Gastrocnemius medialis (tissue), 4 donors: ENCODE measurements at regions not wholly inside any gene's neighbourhood (a gene's known extent, or its start where the extent isn't known, plus 50 kb on each side); places are given as distances from the start of the nearest gene placed in this dataset.

ENCODE experiments used
- ATAC-seq, 2 donors: fragments of 150-250 bp; one replicate each; pipeline ENCODE4 v1.9.1; 2016
- DNase-seq, 2 donors: peaks; one replicate each; pipeline ENCODE4 v3.0.0-alpha.2; 2019
- H3K27ac ChIP-seq, 4 donors: fragments of 200-600 bp; sonication (generic); 1 replicate in 1 of 4; 2 replicates in 3 of 4; pipeline ENCODE4 v1.5.1; 2016 to 2018; ENCODE audit warnings: mild to moderate bottlenecking in 2 of 4, moderate library complexity in 1 of 4
- H3K27me3 ChIP-seq, 3 donors: fragments of 200-600 bp; sonication (generic) in 2 of 3; 1 replicate in 1 of 3; 2 replicates in 2 of 3; pipeline versions ENCODE4 v1.5.1 to v1.6.0; 2016 to 2019; ENCODE audit warnings: mild to moderate bottlenecking in 1 of 3, moderate library complexity in 1 of 3
- H3K36me3 ChIP-seq, 2 donors: fragments of 200-600 bp; sonication (generic) in 1 of 2; one replicate each; pipeline ENCODE4 v1.5.1; 2017 to 2018
- H3K4me1 ChIP-seq, 2 donors: fragments of 200-600 bp; sonication (generic) in 1 of 2; one replicate each; pipeline ENCODE4 v1.5.1; 2016 to 2017; ENCODE audit warnings: mild to moderate bottlenecking in 2 of 2
- H3K4me3 ChIP-seq, 4 donors: fragments of 200-600 bp; sonication (generic) in 3 of 4; 1 replicate in 1 of 4; 2 replicates in 3 of 4; pipeline ENCODE4 v1.5.1; 2016 to 2019; ENCODE audit warnings: mild to moderate bottlenecking in 2 of 4
- H3K9me3 ChIP-seq, 3 donors: fragments of 200-600 bp; sonication (generic) in 2 of 3; 1 replicate in 1 of 3; 2 replicates in 2 of 3; pipeline ENCODE4 v1.5.1; 2016 to 2019
- POLR2A ChIP-seq, 2 donors: fragments of 450-650 bp; IDR thresholded peaks; one replicate each; pipeline ENCODE4 v1.6.1; 2017; ENCODE audit warnings: antibody characterized with exemption in 2 of 2, mild to moderate bottlenecking in 2 of 2, moderate library complexity in 2 of 2
- in situ Hi-C, 4 donors: fragments of 200-750 bp; cut with MboI; loops; one replicate each; pipeline versions ENCODE4 v1.15.0 to v1.8.0; 2017; ENCODE audit warnings: low sequenced_read_pairs in 4 of 4
- intact Hi-C: fragments of 100-400 bp; cut with DNase I; formaldehyde crosslinking; loops from one replicate; pipeline ENCODE4 v1.15.1; 2023; ENCODE audit warnings: low total_unique reads
- TF ChIP-seq, protein P1 (sequence below), 5 experiments: fragments of 450-650 bp in 3 of 5; fragments of 200-600 bp in 2 of 5; sonication (generic) in 2 of 5; IDR thresholded peaks in 4 of 5; conservative IDR thresholded peaks in 1 of 5; 1 replicate in 4 of 5; 2 replicates in 1 of 5; pipeline ENCODE4 v1.5.1; 2016 to 2019; ENCODE audit warnings: antibody characterized with exemption in 5 of 5, mild to moderate bottlenecking in 3 of 5, moderate library complexity in 3 of 5

DNA sequence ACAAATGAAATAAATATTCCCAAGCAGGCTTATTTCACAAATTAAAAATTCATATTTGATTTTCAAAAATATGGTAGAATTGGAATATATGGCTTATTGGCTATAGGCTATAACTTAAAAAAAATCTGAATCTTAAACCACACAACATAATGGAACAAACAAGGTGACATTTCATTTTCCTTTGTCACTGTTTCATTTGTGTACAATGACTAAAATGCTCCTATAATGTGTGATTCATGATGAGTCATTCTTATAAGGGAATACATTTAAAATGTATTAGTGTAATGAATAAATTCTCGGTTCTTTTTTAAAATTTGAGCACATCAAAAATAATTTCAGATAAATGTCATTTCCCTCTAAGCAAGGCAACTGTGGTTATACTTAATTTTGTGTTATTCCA lies 148.0 kb upstream of the ANK3 start:
- in situ Hi-C loops (no loop called here), intact Hi-C loops (no loop called here)
- ATAC-seq (no peak), DNase-seq (no peak)
- peaks cover 10% of the 10 kb centered on the region in 2 donors for H3K4me1 ChIP-seq
- H3K9me3 ChIP-seq: no peaks in the 10 kb centered on the region
- H3K36me3 ChIP-seq: no peaks in the 10 kb centered on the region
- no peak overlapping the region for H3K27ac ChIP-seq
- no peaks in the 10 kb centered on the region for H3K27me3 ChIP-seq
- no peak overlapping the region for H3K4me3 ChIP-seq
- TF ChIP-seq POLR2A (IDR thresholded peaks at IDR 0.05): no peak
- TF ChIP-seq, protein P1, sequence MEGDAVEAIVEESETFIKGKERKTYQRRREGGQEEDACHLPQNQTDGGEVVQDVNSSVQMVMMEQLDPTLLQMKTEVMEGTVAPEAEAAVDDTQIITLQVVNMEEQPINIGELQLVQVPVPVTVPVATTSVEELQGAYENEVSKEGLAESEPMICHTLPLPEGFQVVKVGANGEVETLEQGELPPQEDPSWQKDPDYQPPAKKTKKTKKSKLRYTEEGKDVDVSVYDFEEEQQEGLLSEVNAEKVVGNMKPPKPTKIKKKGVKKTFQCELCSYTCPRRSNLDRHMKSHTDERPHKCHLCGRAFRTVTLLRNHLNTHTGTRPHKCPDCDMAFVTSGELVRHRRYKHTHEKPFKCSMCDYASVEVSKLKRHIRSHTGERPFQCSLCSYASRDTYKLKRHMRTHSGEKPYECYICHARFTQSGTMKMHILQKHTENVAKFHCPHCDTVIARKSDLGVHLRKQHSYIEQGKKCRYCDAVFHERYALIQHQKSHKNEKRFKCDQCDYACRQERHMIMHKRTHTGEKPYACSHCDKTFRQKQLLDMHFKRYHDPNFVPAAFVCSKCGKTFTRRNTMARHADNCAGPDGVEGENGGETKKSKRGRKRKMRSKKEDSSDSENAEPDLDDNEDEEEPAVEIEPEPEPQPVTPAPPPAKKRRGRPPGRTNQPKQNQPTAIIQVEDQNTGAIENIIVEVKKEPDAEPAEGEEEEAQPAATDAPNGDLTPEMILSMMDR (IDR thresholded peaks at IDR 0.05 in 4 of 5, conservative IDR thresholded peaks at IDR 0.05 in 1 of 5): no peak

DNA sequence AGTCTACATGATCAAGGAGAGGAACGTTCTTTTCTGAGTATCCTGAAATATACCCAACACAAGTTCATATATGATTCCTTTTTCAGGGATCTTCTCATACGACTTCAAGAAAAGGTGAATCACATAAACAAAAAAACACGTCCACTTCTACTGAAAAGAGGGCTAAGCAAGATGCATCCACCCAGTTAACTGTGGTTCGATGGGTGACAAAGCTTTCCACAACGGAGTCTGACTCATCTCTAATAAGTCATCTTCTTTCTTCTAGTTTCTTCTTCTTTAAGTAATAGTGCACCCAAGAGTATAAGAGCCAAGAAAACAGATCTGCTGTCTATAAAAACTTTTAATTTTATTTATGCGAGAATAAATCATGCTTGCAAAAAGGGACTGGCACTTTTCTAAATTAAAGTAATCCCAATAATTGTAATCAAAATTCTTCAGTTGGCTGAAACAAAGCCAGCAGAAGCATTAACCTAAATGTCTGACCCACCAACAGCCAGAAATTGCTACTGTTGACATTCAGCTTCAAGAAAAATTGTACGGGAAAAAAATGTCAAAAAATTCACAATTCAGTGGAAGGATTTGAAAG lies 146.9 kb upstream of the ANK3 start:
- no peak overlapping the region for H3K27ac ChIP-seq
- H3K36me3 ChIP-seq: no peaks in the 10 kb centered on the region
- in situ Hi-C loops: no loop called here
- ATAC-seq (no peak), DNase-seq (no peak)
- TF ChIP-seq, protein P1 (IDR thresholded peaks at IDR 0.05 in 4 of 5, conservative IDR thresholded peaks at IDR 0.05 in 1 of 5): no peak
- no peak for TF ChIP-seq POLR2A (IDR thresholded peaks at IDR 0.05)
- no peaks in the 10 kb centered on the region for H3K9me3 ChIP-seq
- intact Hi-C loops: no loop called here
- no peaks in the 10 kb centered on the region for H3K27me3 ChIP-seq
- peaks cover 7 to 15% of the 10 kb centered on the region in 2 donors for H3K4me1 ChIP-seq
- H3K4me3 ChIP-seq: no peak overlapping the region

DNA sequence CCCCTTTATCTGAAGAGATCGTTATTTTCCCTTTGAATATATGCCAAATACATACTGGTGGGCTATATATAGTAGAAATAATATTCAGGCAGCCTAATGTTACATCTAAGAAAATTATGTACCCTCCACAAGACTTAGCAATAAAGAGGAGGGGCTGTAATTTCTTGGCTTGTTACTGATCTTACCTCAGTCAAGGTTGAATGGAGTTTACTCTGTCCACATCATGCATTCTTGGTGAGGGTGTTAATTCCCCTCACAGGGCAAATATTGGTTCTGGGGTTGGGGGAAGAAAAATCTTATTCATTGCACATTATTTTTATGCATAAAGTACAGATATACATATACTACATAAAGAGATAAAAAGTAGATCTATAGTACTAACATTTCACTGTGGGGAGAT lies 145.8 kb upstream of the ANK3 start:
- in situ Hi-C loops (no loop called here), intact Hi-C loops (no loop called here)
- Histone ChIP-seq H3K4me1 (peaks cover 5 to 7% of the 10 kb centered on the region in 2 donors), H3K9me3 (no peaks in the 10 kb centered on the region), H3K27ac (no peak overlapping the region), H3K36me3 (no peaks in the 10 kb centered on the region), H3K27me3 (no peaks in the 10 kb centered on the region), H3K4me3 (no peak overlapping the region)
- TF ChIP-seq, protein P1 (IDR thresholded peaks at IDR 0.05 in 4 of 5, conservative IDR thresholded peaks at IDR 0.05 in 1 of 5): no peak
- TF ChIP-seq POLR2A (IDR thresholded peaks at IDR 0.05): no peak
- ATAC-seq: no peak
- DNase-seq: no peak

DNA sequence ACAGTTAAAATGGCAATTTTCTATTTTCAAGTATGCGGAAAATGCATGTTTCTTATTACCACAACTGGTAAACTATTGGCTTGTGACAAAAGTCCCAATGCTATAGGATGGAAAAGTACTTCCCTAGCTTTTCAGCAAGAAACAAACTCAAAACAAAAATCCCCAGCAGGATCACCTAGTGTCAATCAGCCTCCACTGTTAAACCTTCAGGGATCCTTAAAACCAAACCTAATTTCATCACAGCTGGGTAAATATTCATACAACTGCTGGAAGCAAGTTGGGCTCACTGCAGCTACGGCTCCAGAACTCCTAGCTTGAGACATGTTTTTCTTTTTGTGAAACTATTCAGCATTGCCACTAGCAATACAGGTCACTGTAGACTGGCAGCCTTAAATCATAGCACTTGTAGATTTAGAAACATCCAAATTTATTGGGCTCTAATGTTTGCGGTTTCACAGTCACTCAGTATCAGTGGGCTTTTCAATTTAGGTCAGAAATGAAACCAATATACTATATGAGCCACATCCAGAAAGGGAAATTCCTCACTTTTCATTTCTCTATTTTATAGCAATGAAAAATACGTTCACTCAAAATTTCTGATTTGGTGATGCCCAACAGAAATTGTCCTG lies 145.2 kb upstream of the ANK3 start:
- no peaks in the 10 kb centered on the region for H3K9me3 ChIP-seq
- intact Hi-C loops (no loop called here), in situ Hi-C loops (no loop called here)
- no peak for DNase-seq
- no peak overlapping the region for H3K27ac ChIP-seq
- no peak overlapping the region for H3K4me3 ChIP-seq
- no peak for ATAC-seq
- TF ChIP-seq, protein P1 (IDR thresholded peaks at IDR 0.05 in 4 of 5, conservative IDR thresholded peaks at IDR 0.05 in 1 of 5): no peak
- TF ChIP-seq POLR2A (IDR thresholded peaks at IDR 0.05): no peak
- no peaks in the 10 kb centered on the region for H3K36me3 ChIP-seq
- peaks cover 5 to 7% of the 10 kb centered on the region in 2 donors for H3K4me1 ChIP-seq
- no peaks in the 10 kb centered on the region for H3K27me3 ChIP-seq
